CD4-positive, alpha-beta T cell treated with Interleukin-17A for 1 hour (primary cell): ENCODE measurements at regions not wholly inside any gene's neighbourhood (a gene's known extent, or its start where the extent isn't known, plus 50 kb on each side); places are given as distances from the start of the nearest gene placed in this dataset.

Source experiments
- DNase-seq: peaks from one replicate; pipeline ENCODE4 v3.0.0-alpha.2; 2020

- no peak for DNase-seq
Observed at GRCh38 chr19:31567776-31568175, 218.5 kb upstream of the TSHZ3 start.

DNA sequence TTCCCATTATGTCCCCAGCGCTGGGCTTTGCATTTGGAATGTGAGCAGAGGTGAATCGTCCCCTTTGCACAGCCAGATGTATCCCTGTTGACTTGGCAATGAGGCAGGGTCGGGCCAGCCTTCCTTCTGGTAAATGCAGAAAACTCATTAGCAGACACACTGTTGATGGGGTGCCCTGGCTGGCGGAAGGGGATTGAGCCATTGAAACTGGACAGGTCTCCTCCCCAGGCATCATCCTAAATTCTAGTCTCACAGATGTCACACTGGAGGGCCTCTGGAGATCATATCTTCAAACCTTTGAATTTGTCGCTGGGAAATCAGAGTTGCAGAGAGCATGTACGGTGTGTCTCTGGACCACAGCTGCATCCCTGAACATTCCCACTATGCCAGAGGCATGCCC lies 219.5 kb upstream of the TSHZ3 start:
- DNase-seq: no peak

DNA sequence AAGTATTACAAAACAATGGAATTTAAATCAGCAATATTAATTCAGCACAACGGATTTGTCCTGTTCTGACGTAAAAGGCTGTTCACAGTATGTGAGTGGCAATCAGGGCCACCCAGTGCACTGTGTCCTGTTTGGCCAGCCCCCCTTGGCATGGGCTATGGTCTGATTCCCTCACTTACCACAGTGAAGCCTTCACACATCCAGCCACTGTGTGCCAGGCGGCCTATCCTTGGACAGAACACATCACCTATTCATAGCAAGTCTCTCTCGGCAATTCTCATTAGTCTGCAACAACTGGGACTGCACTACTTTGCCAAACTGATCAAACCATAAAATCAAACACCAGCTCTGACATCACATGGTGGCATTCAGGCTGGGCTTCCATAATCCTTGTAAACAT lies 221.5 kb upstream of the TSHZ3 start:
- DNase-seq: no peak

GRCh38 chr19:31572102-31572975 lies 223.1 kb upstream of the TSHZ3 start:
- no peak for DNase-seq

- DNase-seq: no peak
Observed at GRCh38 chr19:31572976-31573298, 223.7 kb upstream of the TSHZ3 start.

GRCh38 chr19:31574251-31574973 lies 225.2 kb upstream of the TSHZ3 start:
- DNase-seq: no peak

GRCh38 chr19:31575846-31576335 lies 226.7 kb upstream of the TSHZ3 start:
- DNase-seq: no peak

- no peak for DNase-seq
Observed at GRCh38 chr19:31578326-31578725, 229.1 kb upstream of the TSHZ3 start.

GRCh38 chr19:31583148-31583547 lies 233.9 kb upstream of the TSHZ3 start:
- DNase-seq: no peak

- no peak for DNase-seq
Observed at GRCh38 chr19:31586282-31586681, 237.0 kb upstream of the TSHZ3 start.

DNA sequence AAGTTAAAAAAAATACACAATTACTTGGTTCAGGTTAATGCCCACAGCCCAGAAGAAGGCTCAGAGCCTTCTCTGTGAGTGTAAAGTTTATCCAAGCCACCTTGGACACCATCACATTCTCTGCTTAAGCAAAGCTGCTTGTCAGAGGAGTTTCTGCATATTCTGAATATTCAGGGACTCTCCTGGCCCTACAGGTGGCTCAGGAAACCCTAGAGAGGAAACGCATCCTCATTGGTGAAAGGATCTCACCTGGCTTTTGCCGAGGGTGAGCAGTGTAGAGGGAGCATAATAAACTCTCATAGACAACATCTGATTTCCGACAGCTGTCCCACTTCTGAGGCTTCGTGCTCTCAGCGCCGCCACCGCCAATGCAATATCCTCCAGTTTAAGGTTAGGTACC lies 239.9 kb upstream of the TSHZ3 start:
- no peak for DNase-seq

- DNase-seq: no peak
Observed at GRCh38 chr19:31591258-31591657, 242.0 kb upstream of the TSHZ3 start.

- DNase-seq: no peak
Observed at GRCh38 chr19:31592456-31592855, 243.2 kb upstream of the TSHZ3 start.

- DNase-seq: no peak
Observed at GRCh38 chr19:31594701-31595100, 245.5 kb upstream of the TSHZ3 start.

- no peak for DNase-seq
Observed at GRCh38 chr19:31595521-31595920, 246.3 kb upstream of the TSHZ3 start.

- no peak for DNase-seq
Observed at GRCh38 chr19:31596751-31597150, 247.5 kb upstream of the TSHZ3 start.

DNA sequence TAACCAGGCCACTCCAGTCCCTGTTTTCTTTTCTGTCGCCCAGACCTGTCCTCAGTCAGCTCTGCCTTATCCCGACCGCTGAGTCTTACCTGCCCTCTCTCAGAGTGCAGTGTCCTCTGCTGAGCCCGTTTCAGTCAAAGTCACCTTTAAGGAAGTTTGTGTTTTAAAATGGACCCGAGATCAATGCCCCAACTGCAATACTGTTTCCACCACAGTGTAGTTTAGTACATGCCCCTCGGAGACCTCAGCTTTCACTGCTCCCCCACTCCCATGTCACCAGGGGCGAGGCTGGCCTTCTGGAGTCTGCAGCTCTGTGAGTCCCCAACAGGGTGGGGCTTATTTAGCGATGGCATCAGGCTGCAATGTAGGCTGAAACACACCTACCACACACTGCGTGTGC lies 248.4 kb upstream of the TSHZ3 start:
- no peak for DNase-seq

GRCh38 chr19:31598730-31599238 lies 249.5 kb upstream of the TSHZ3 start:
- DNase-seq: no peak

DNA sequence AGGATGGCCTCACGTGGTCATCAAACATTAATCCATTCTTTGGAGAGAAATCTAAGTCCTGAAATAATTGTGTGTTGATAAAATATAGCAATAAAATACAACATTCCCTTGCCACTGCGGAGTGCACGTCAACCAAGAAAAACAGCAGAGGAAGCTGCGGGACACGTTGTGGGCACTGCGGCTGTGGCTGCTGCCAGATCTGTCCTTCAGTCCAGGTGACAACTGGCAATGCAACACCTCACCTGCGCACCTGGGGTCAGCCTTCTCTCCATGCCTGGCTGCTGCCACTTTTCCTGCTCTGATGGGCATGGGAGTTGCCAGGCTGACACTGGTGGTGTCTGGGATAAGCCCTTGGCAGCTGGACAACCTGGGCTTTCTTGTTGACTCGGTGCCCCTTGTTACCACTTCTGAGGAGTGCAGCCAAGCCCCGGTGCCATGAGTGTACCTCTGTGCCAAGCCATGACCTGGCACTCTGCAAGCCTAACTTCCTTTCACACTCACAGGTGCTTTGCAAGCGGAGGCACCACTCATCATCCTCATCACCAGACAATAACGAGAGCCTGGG lies 251.6 kb upstream of the TSHZ3 start:
- no peak for DNase-seq

DNA sequence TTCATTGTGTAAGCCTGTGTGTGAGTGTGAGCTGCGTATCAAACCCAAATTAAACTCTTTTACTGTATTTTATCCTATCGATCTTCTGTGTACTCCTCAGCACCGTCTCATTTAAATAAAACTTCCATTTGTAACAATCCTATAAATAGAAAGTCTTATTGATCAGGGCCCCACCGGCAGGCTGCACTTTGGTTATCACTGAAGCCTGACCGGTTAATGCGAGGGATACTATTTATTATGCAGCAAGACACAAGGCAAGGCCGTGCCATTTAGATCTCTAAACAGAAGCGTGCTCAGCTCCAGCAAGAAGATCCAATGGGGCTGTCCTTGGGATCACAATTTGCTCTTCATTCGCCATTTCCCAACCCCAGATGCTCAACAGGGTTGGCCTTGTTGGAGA lies 252.6 kb upstream of the TSHZ3 start:
- no peak for DNase-seq

DNA sequence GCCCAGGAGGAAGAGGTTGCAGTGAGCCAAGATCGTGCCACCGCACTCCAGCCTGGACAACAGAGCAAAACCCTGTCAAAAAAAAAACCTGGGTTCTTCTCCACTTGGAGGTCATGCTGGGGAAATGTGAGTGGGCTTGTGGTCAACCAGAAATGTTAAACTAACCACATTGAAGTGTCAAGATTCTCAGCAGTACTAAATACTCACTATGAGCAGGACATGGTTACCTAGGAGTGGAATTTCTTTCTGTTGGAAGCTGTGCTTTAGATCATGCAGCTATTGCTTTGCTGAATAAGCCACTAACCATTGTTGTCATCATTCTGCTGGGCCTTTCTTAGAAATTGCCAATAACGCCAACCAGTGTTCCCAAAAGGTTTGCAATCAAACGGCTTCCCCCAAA lies 253.3 kb upstream of the TSHZ3 start:
- no peak for DNase-seq

DNA sequence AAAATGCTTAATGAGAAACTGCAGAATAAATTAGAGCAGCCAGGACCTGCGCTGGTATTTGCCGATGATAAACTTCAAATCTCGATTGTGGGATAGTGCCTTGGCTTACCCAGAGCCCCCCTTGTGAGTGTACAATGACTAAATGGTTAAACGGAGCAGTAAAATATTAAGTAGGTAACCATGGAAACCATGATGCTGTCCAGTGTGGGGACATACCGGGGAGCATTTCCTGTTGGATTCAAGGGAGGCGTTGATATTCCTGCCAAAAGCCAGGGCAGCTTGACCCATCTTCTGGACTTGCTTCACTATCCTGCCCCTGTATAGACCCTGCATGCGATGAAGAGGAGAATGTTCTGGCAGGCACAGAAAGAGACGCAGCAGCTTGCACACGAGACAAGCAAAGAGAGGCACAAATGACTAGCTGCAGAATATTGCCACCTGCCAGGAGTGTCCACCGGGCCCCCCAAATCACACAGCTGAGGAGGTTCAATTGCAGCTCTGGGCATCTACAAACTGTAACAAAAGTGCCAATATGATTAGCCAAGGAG lies 255.3 kb upstream of the TSHZ3 start:
- DNase-seq: no peak

- no peak for DNase-seq
Observed at GRCh38 chr19:31610018-31610417, 260.8 kb upstream of the TSHZ3 start.
